T-helper 1 cell (primary cell): ENCODE measurements at regions not wholly inside any gene's neighbourhood (a gene's known extent, or its start where the extent isn't known, plus 50 kb on each side); places are given as distances from the start of the nearest gene placed in this dataset.

Source experiments
- DNase-seq, 5 donors: peaks; one replicate each; pipeline ENCODE4 v3.0.0-alpha.2; 2012 to 2020

GRCh38 chr2:128439791-128440665 is 121.4 kb upstream of the HS6ST1 start:
- DNase-seq, result no peak

GRCh38 chr2:128440666-128441340 is 122.1 kb upstream of the HS6ST1 start:
- DNase-seq, result no peak

DNA sequence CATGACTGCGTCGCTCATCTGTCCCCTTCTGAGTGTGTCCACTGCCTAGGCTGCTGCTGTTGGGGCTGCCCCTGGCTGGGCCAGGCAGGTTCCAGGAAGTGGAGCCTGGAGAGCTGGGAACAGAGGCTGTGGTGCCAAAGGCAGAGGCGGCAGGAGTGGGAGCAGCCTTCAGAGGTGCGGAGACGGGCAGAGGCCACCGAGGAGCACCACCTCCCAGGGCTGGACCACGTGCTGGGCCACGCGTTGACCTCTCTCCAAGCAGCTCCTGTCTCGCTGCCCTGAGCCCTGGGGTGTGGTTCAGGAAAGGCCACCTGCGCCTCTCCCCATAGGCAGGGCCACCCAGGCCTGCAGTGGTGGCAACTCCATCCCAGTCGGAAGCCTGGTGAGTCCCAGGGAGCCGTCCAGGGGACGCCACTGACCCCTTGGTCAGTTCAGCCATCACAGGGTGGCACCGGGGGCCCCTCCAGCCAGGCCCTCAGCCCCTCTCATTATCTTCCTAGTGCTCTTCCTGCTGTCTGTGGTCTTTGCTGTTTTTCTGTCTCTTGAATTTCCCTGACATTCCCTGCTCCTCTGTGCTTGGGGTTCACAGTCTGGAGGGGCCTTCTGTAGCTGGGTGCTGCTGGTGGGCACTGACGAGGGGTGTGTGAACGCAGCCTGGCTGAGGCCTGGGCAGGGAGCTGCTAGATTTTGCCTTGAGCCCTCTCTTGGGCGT is 122.8 kb upstream of the HS6ST1 start:
- no peak for DNase-seq

GRCh38 chr2:128442053-128442751 is 123.5 kb upstream of the HS6ST1 start:
- no peak for DNase-seq

GRCh38 chr2:128442891-128443302 is 124.2 kb upstream of the HS6ST1 start:
- no peak for DNase-seq

DNA sequence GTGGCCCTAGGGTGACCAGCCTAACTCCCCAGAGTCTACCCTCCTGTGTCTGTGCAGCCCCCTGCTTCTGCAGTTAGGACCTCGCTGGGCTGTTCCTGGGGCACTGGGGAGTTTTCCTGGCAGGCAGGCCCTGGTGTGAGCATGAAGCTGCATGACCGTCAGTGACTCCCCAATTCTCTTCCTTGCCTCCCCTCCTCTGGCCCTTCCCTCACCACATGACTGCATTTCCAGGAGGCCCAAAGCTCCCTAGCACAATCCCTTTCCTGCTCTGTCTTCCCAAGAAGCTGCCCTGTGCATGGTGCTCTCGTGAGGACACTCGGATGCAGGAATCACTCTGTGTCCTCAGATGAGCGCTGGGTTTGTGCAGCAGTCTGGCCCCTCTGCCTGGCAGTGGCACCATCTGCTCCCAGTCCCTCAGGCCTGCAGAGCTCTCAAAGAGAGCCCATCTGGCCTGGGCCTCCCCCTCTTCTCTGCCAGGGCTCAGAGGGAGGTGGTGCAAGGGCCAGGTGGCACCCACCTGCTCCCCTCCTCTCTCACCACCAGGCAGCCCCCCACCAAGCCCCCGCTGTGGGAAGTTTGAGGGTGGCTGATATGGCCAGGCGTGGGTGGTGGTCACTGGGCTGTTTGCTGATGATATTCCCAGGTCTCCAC is 125.6 kb upstream of the HS6ST1 start:
- no peak for DNase-seq

DNA sequence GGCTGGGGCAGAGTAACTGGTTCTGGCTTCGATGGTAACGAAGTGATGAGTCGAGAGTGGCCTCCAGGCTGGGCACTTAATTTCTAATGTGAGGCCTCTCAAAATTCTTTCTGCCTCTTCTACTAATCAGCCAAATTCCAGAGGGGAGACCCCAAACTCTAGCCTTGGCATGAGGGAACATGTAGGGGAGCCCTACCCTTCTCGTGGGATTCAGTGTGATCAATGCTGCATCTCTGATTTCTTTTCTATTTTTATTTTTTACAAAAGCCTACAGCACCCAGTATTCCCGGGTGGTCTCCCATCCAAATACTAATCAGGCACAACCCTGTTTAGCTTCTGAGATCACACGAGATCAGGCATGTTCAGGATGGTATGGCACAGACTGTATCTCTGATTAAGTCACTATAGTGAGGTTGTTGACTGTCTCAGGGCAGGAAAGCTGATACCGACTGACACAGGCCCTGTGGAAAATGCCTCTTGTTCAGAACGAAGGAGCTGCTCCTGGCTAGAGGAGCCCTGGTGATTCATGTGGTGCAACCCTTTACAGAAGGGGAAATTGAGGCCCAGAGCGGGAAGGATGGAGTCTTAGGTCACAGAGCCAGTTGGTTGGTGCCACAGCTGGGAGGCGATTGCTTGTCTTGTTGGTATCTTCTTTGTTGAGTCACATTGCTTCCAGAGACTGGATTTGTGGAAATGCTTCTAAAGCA is 126.3 kb upstream of the HS6ST1 start:
- DNase-seq, result no peak

- no peak for DNase-seq
Observed at GRCh38 chr2:128445523-128445900, 126.8 kb upstream of the HS6ST1 start.

GRCh38 chr2:128446049-128446873 is 127.6 kb upstream of the HS6ST1 start:
- DNase-seq, result no peak

DNA sequence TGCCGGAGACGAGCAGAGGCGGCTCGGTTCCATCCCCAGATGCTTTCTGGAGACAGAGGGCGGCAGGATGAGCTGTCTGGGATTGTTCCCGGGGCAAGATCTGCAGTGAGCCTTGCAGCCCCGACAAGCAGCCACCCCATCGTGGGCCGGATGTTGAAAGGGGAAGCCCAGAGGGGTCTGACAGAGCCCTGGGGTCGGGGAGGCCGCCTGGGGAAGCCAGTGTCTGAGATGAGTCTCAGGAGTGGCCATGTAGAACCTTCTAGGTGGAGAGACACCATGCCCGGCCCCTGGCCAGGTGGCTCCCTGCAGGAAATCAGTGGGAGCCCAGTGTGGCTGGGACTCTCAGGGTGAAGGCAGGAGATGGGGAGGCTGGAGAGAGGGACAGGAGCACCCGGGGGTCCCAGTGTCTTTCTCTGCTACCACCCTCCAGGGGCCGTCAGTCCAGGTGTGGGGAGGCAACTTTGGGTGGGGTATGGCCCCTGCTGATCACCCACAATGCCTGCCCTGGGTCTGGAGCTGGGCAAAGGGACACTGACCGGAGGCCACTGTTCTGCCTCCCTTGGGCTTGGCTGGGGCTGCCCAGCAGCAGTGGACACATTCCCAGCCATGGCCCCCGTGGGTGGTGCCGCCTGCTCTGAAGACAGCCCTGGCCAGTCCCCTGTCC is 128.3 kb upstream of the HS6ST1 start:
- DNase-seq, result no peak

DNA sequence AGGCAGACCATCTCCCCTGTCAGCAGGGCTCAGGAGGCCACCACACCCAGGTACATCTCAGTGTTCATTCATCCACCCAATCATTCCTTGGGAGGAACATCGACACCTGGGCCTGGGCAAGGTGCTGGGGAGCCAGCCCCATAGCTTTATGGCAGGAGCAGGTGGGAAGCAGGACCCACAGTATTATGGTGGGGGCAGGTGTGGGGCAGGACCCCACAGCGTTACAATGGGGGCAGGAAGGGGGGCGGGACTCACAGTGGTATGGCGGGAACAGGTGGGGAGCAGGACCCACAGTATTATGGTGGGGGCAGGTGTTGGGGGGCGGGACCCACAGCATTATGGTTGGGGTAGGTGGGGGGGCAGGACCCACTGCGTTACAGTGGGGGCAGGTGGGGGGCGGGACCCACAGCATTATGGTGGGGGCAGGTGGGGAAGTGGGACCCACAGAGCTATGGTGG is 128.9 kb upstream of the HS6ST1 start:
- no peak for DNase-seq

GRCh38 chr2:128448331-128449225 is 129.9 kb upstream of the HS6ST1 start:
- no peak for DNase-seq

DNA sequence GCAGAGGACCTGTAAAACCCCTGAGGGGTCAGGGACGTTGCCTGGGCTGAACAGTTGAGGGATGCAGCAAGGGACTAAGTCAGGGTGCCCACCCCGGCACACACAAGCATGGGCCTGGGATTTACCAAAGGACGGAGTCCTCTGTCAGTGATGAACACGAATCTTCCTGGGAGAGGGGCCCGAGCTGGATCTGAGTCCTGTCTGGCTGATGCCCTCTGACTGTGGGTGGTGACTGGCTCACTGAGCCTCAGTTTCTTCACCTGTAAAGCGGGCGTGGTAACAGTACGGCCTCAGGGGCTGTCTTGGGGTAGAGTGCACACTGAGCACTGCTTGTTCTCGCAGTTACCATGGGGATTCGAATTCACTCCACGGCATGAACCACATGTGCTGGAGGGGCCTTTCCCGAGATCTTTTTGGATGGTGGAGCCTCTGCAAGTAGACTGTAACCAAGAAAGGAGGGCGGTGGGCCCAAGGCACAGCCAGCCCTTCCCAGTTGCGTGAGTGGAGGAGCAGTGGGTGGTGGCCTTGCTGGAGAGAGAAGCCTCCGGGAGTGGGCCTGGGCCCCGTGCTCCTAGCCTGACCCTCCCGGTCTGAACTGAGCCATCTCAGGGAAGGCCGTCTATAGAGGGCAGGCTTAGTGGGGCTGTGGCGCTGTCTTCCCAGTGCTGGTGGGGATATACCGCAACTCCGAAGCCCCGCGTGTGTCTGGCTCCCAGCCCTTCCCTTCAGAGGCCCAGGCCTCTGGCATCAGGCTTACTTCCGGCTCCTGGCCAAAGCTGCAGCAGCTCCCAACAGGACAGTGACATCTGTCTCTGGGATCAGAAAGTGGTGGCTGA is 130.8 kb upstream of the HS6ST1 start:
- no peak for DNase-seq

GRCh38 chr2:128450211-128451024 is 131.8 kb upstream of the HS6ST1 start:
- DNase-seq, result no peak

DNA sequence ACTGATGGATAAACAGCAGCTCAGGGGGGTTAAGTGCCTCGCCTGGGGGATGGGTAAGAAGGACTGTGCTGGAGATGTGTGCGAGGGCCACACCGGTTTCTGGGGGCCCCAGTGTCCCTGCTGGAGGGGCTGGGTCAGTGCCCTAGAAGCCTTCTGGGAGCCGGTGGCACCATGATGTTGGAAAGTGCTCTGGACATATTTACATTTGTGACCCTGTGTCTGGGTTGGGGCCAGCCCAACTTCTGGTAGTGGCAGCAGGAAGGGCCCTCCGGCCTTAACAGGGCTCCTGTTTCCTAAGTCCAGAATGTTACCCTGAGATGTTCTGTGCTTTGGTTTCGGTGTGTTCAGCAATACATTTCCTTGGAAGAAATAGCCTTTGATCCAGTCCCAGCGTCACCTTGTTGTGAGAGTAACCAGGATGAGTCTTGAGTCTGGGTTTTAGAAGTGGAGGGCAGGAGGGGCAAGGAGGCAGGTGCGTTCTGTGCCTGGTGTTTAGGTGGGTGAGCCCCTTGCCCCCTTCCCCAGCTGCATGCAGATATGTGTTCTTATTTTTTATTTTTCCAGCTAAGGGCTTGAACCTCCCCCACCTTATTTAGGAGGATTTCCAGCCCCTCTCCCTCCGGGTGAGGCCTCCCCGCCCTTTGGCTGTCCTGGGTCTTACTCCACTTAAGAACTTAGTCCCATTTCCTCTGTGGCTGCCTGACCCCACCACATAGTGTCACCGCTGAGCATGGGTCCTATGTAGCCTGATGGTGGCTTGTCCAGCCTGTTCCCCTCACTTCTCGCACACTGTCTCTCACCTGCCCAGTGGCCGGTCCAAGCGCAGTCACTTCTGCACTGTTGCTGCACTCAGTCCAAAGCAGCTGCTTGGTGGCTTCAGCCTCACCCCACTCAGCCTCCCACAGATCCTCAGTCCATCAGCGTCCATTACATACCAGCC is 132.7 kb upstream of the HS6ST1 start:
- no peak for DNase-seq

GRCh38 chr2:128452024-128452411 is 133.3 kb upstream of the HS6ST1 start:
- DNase-seq, result no peak
